ENCODE measurements at regions not wholly inside any gene's neighbourhood (a gene's known extent, or its start where the extent isn't known, plus 50 kb on each side); places are given as distances from the start of the nearest gene placed in this dataset.

GRCh38 chr9:121550041-121550440 is 50.4 kb upstream of the GGTA1 start:
- Histone ChIP-seq H3K36me3 (ENCODE audit: control insufficient read depth in 2 of 4, insufficient read depth in 4 of 4, low read length in 3 of 4) (no peaks in the 10 kb centered on the region), H3K79me1 (ENCODE audit: low read depth, low read length) (no peaks in the 10 kb centered on the region), H3K56ac (replicated peaks; ENCODE audit: insufficient read length, low read depth, low read length) (no peak overlapping the region), H3K4me2 (ENCODE audit: insufficient read depth in 1 of 2, low read depth in 2 of 2, low read length in 2 of 2) (peak overlapping the region in 1 of 2 experiments; percentile 76; a peak in 2 of 4 replicates), H3K23ac (ENCODE audit: insufficient read length) (no peak overlapping the region), H3K27ac (ENCODE audit: low read depth, low read length) (no peak overlapping the region), H3K14ac (ENCODE audit: insufficient read length) (no peak overlapping the region), H2BK15ac (ENCODE audit: low read length) (no peak overlapping the region), H3K9ac (replicated peaks in 1 of 4; ENCODE audit: extremely low read depth in 1 of 4, low read depth in 3 of 4, low read length in 3 of 4) (no peak overlapping the region), H3K9me3 (ENCODE audit: insufficient read depth in 2 of 2, low read depth in 1 of 2, low read length in 1 of 2) (no peaks in the 10 kb centered on the region), H3K4me1 (replicated peaks in 1 of 4; ENCODE audit: control insufficient read depth in 3 of 4, insufficient read depth in 4 of 4, low read length in 3 of 4) (peaks cover 0 to 5% (median under 1%) of the 10 kb centered on the region in 4 experiments; a peak in 3 of 7 replicates), H4K91ac (replicated peaks; ENCODE audit: insufficient read length, low read length) (no peak overlapping the region), H3K4ac (replicated peaks; ENCODE audit: insufficient read length, low read depth, low read length) (no peak overlapping the region), H3K23me2 (ENCODE audit: low read depth, low read length) (no peaks in the 10 kb centered on the region; the same call in 1 of the 2 replicates), H3K79me2 (ENCODE audit: control insufficient read depth in 1 of 2, insufficient read depth in 2 of 2, low read length in 2 of 2) (no peaks in the 10 kb centered on the region), H2BK12ac (ENCODE audit: low read depth, low read length) (no peak overlapping the region), H3K27me3 (replicated peaks in 1 of 4; ENCODE audit: control insufficient read depth in 3 of 4, extremely low read depth in 1 of 4, insufficient read depth in 3 of 4, low read length in 3 of 4) (peaks cover 0 to 14% (median 6%) of the 10 kb centered on the region in 4 experiments; a peak in 4 of 7 replicates), H2BK5ac (ENCODE audit: low read depth, low read length) (no peak overlapping the region), H3K18ac (ENCODE audit: extremely low read depth, low read length) (no peak overlapping the region), H3K4me3 (ENCODE audit: extremely low read depth in 1 of 4, insufficient read depth in 2 of 4, low read depth in 3 of 4, low read length in 4 of 4) (peak overlapping the region in 3 of 4 experiments; percentile 5 to 55 (median 17); a peak in 2 of 8 replicates), H2AFZ (ENCODE audit: low read length) (no peak overlapping the region), H2BK120ac (replicated peaks; ENCODE audit: low read depth, low read length) (no peak overlapping the region), H2BK20ac (ENCODE audit: low read length) (no peak overlapping the region), H4K5ac (ENCODE audit: insufficient read length, low read depth, low read length) (no peak overlapping the region), H2AK5ac (ENCODE audit: low read depth, low read length) (no peak overlapping the region), H4K20me1 (replicated peaks in 1 of 2; ENCODE audit: control insufficient read depth in 1 of 2, insufficient read depth in 2 of 2, low read length in 2 of 2) (peaks cover 0 to 4% of the 10 kb centered on the region in 2 experiments), H4K8ac (ENCODE audit: extremely low read depth, insufficient read depth, low read length) (no peak overlapping the region)
- 85% methylated on average over 6 of the region's 6 CpGs; no CpG with 5 or more reads in 1 of the 2 experiments for WGBS, 2 experiments (ENCODE audit: extremely low coverage in 1 of 2, insufficient coverage in 1 of 2, insufficient read length in 1 of 2, insufficient replicate concordance in 2 of 2, low coverage in 1 of 2, low lambda C conversion rate in 2 of 2, missing lambda C conversion rate in 1 of 2)
- DNase-seq (ENCODE audit: low read depth in 1 of 2, low spot score in 2 of 2) (no peak), FAIRE-seq (no peak)
- POLR2A ChIA-PET (ENCODE audit: partially characterized antibody): interaction anchor here (0.6 to 1.3 kb wide), 2 partner anchors 26 to 120 kb away, joined by 3 read pairs; no protein-coding TSS in a partner anchor
- CTCF ChIA-PET (ENCODE audit: partially characterized antibody): interaction anchor here (0.6 to 6.6 kb wide), 27 partner anchors 8 to 506 kb away, joined by 3 to 55 read pairs (median 4); no protein-coding TSS in a partner anchor
- TF ChIP-seq PHF8 (conservative IDR thresholded peaks at IDR 0.05; ENCODE audit: low read depth, low read length) (no peak), BRCA1 (IDR thresholded peaks at IDR 0.05; ENCODE audit: low read depth, low read length) (no peak), RFX5 (IDR thresholded peaks at IDR 0.05; ENCODE audit: borderline replicate concordance, low read depth, low read length) (no peak), NANOG (IDR thresholded peaks at IDR 0.05; ENCODE audit: insufficient read depth, low read depth, low read length, poor library complexity, severe bottlenecking) (no peak), CTCF (IDR thresholded peaks at IDR 0.05; ENCODE audit: control extremely low read depth in 1 of 3, insufficient read depth in 1 of 3, low read depth in 1 of 3, low read length in 3 of 3) (no peak), CREB1 (IDR thresholded peaks at IDR 0.05) (no peak), POLR2A (IDR thresholded peaks at IDR 0.05; ENCODE audit: control extremely low read depth in 1 of 2, low read depth in 2 of 2, low read length in 2 of 2) (no peak), ASH2L (IDR thresholded peaks at IDR 0.05; ENCODE audit: low read length) (no peak), KDM1A (IDR thresholded peaks at IDR 0.05; ENCODE audit: borderline replicate concordance, low read length) (no peak), GABPA (IDR thresholded peaks at IDR 0.05; ENCODE audit: borderline replicate concordance, insufficient read depth, low read length) (no peak), CEBPB (IDR thresholded peaks at IDR 0.05; ENCODE audit: low read depth, low read length) (no peak), TCF12 (IDR thresholded peaks at IDR 0.05; ENCODE audit: low read depth, low read length) (no peak), HDAC6 (IDR thresholded peaks at IDR 0.05; ENCODE audit: low read depth, low read length) (no peak)
